ENCODE measurements at regions not wholly inside any gene's neighbourhood (a gene's known extent, or its start where the extent isn't known, plus 50 kb on each side); places are given as distances from the start of the nearest gene placed in this dataset.

- no peak for DNase-seq (ENCODE audit: low read depth)
These were observed 329.9 kb downstream of the SLITRK6 start for GRCh38 chr13:85469320-85469719.

- no peak for DNase-seq (ENCODE audit: low read depth)
These were observed 336.3 kb downstream of the SLITRK6 start for GRCh38 chr13:85462792-85463425.

- no peak for DNase-seq (ENCODE audit: low read depth)
These were observed 337.6 kb downstream of the SLITRK6 start for GRCh38 chr13:85461621-85462020.

GRCh38 chr13:85445534-85445933, 353.7 kb downstream of the SLITRK6 start:
- DNase-seq (ENCODE audit: low read depth): no peak

GRCh38 chr13:85441975-85442374, 357.2 kb downstream of the SLITRK6 start:
- DNase-seq (ENCODE audit: low read depth): no peak

GRCh38 chr13:85441364-85441763, 357.9 kb downstream of the SLITRK6 start:
- DNase-seq (ENCODE audit: low read depth): no peak

GRCh38 chr13:85436029-85436428, 363.2 kb downstream of the SLITRK6 start:
- DNase-seq (ENCODE audit: low read depth): no peak

- no peak for DNase-seq (ENCODE audit: low read depth)
These were observed 364.3 kb downstream of the SLITRK6 start for GRCh38 chr13:85434927-85435326.

- no peak for DNase-seq (ENCODE audit: low read depth)
These were observed 366.3 kb downstream of the SLITRK6 start for GRCh38 chr13:85432881-85433280.

- DNase-seq (ENCODE audit: low read depth): no peak
These were observed 367.5 kb downstream of the SLITRK6 start for GRCh38 chr13:85431720-85432119.

GRCh38 chr13:85430216-85430794, 368.9 kb downstream of the SLITRK6 start:
- no peak for DNase-seq (ENCODE audit: low read depth)

GRCh38 chr13:85427416-85427815, 371.8 kb downstream of the SLITRK6 start:
- no peak for DNase-seq (ENCODE audit: low read depth)

- no peak for DNase-seq (ENCODE audit: low read depth)
These were observed 379.1 kb downstream of the SLITRK6 start for GRCh38 chr13:85420136-85420535.

GRCh38 chr13:85419611-85420010, 379.6 kb downstream of the SLITRK6 start:
- DNase-seq (ENCODE audit: low read depth): no peak

- DNase-seq (ENCODE audit: low read depth): no peak
These were observed 381.4 kb downstream of the SLITRK6 start for GRCh38 chr13:85417807-85418206.

GRCh38 chr13:85413664-85414063, 385.6 kb downstream of the SLITRK6 start:
- DNase-seq (ENCODE audit: low read depth): no peak

GRCh38 chr13:85412448-85412847, 386.8 kb downstream of the SLITRK6 start:
- DNase-seq (ENCODE audit: low read depth): no peak

- no peak for DNase-seq (ENCODE audit: low read depth)
These were observed 387.6 kb downstream of the SLITRK6 start for GRCh38 chr13:85411591-85411990.

GRCh38 chr13:85408415-85408814, 390.8 kb downstream of the SLITRK6 start:
- no peak for DNase-seq (ENCODE audit: low read depth)

GRCh38 chr13:85406269-85406975, 392.8 kb downstream of the SLITRK6 start:
- DNase-seq (ENCODE audit: low read depth): no peak

- no peak for DNase-seq (ENCODE audit: low read depth)
These were observed 393.8 kb downstream of the SLITRK6 start for GRCh38 chr13:85405316-85405897.

- DNase-seq (ENCODE audit: low read depth): no peak
These were observed 412.8 kb downstream of the SLITRK6 start for GRCh38 chr13:85386424-85386823.

- DNase-seq (ENCODE audit: low read depth): no peak
These were observed 415.9 kb downstream of the SLITRK6 start for GRCh38 chr13:85383291-85383690.

Measured in stimulated activated CD8-positive, alpha-beta memory T cell treated with anti-CD3 and anti-CD28 coated beads, Interleukin-4, amount 100 ng/mL, for 24 hours (primary cell).